Naive thymus-derived CD4-positive, alpha-beta T cell (primary cell): ENCODE measurements at regions not wholly inside any gene's neighbourhood (a gene's known extent, or its start where the extent isn't known, plus 50 kb on each side); places are given as distances from the start of the nearest gene placed in this dataset.

Experiments used
- ATAC-seq: fragments of 150-1000 bp; cut with Tn5 transposase; 2 replicates; pipeline ENCODE4 v1.10.0; 2021; ENCODE audit warnings: mild to moderate bottlenecking, moderate library complexity
- CTCF ChIA-PET: fragments of 350-600 bp; sonication (Branson Sonifier 250); formaldehyde crosslinking; loops from one replicate; lab custom pipeline; 2021; ENCODE audit warnings: antibody characterized with exemption; lab: Charles Lee
- POLR2A ChIA-PET: fragments of 350-600 bp; sonication (Branson Sonifier 250); formaldehyde crosslinking; loops from one replicate; lab custom pipeline; 2021; ENCODE audit warnings: antibody characterized with exemption, inconsistent platforms; lab: Charles Lee
- DNase-seq, 9 donors: peaks; one replicate each; pipeline versions ENCODE4 v3.0.0 to v3.0.0-alpha.2; 2020 to 2022; ENCODE audit warnings: mixed read lengths in 1 of 9
- H3K27ac ChIP-seq: one replicate; pipeline ENCODE4 v1.7.0; 2013; ENCODE audit warnings: mild to moderate bottlenecking, low read depth, low read length, moderate library complexity
- H3K27me3 ChIP-seq, 2 donors: one replicate each; pipeline ENCODE4 v1.7.0; 2013; ENCODE audit warnings: low read length in 2 of 2, mild to moderate bottlenecking in 2 of 2, moderate library complexity in 2 of 2; ENCODE audit not compliant: control insufficient read depth in 2 of 2, insufficient read depth in 2 of 2
- H3K36me3 ChIP-seq, 3 experiments: 1 replicate in 2 of 3; 2 replicates in 1 of 3; pipeline ENCODE4 v1.7.0; 2013; ENCODE audit warnings: low read length in 3 of 3, mild to moderate bottlenecking in 3 of 3, moderate library complexity in 1 of 3; ENCODE audit not compliant: insufficient read depth in 3 of 3, control insufficient read depth in 2 of 3
- H3K4me1 ChIP-seq, 2 donors: one replicate each; pipeline ENCODE4 v1.7.0; 2013; ENCODE audit warnings: low read length in 2 of 2, mild to moderate bottlenecking in 2 of 2, moderate library complexity in 1 of 2; ENCODE audit not compliant: control insufficient read depth in 2 of 2, insufficient read depth in 2 of 2
- H3K4me3 ChIP-seq: 2 replicates; pipeline ENCODE4 v1.7.0; 2013; ENCODE audit warnings: mild to moderate bottlenecking, low read length
- H3K9me3 ChIP-seq, 3 experiments: 1 replicate in 2 of 3; 2 replicates in 1 of 3; pipeline ENCODE4 v1.7.0; 2013; ENCODE audit warnings: low read length in 3 of 3; ENCODE audit not compliant: control insufficient read depth in 2 of 3
- H3K27ac Mint-ChIP-seq, 9 donors: one replicate each; pipeline ENCODE4 v1.8.0; 2020 to 2022; ENCODE audit warnings: mixed read lengths in 9 of 9, mild to moderate bottlenecking in 8 of 9, moderate library complexity in 5 of 9, inconsistent platforms in 2 of 9
- H3K27me3 Mint-ChIP-seq, 5 donors: one replicate each; pipeline ENCODE4 v1.8.0; 2021 to 2022; ENCODE audit warnings: mixed read lengths in 5 of 5, mild to moderate bottlenecking in 1 of 5
- H3K36me3 Mint-ChIP-seq, 5 donors: one replicate each; pipeline ENCODE4 v1.8.0; 2020 to 2022; ENCODE audit warnings: mixed read lengths in 5 of 5, mild to moderate bottlenecking in 3 of 5, inconsistent platforms in 1 of 5
- H3K4me1 Mint-ChIP-seq, 7 donors: one replicate each; pipeline ENCODE4 v1.8.0; 2020 to 2022; ENCODE audit warnings: mixed read lengths in 7 of 7, mild to moderate bottlenecking in 3 of 7, inconsistent platforms in 1 of 7
- H3K4me3 Mint-ChIP-seq, 10 donors: one replicate each; pipeline ENCODE4 v1.8.0; 2020 to 2022; ENCODE audit warnings: mild to moderate bottlenecking in 10 of 10, mixed read lengths in 10 of 10, moderate library complexity in 6 of 10, inconsistent platforms in 2 of 10
- H3K9me3 Mint-ChIP-seq, 11 donors: one replicate each; pipeline ENCODE4 v1.8.0; 2020 to 2022; ENCODE audit warnings: mixed read lengths in 11 of 11, mild to moderate bottlenecking in 4 of 11, inconsistent platforms in 1 of 11, moderate library complexity in 1 of 11
- intact Hi-C, 2 donors: fragments of 100-400 bp; cut with micrococcal nuclease; formaldehyde crosslinking; loops; one replicate each; pipeline ENCODE4 v1.15.1; 2023

DNA sequence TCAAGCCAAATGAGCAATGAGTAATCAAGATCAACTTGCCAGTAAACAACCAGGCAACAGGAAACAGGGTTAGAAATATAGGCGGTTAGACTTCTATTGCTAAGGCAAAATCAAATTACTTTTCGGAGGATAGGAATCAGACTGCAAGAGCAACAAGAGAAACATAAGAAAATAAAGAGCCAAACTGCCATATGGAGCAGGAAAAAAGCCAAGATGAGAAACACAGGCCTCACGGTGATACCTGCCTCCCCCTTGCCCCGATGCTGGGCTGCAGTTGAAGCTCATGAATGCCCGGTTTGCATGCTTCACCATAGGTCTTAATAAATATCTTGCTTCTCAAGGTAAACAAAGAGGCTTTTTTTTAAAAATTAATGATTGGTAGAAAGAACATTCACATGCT lies 158.4 kb upstream of the MAGEC2 start:
- no peak for ATAC-seq
- no peaks in the 10 kb centered on the region for H3K36me3 Mint-ChIP-seq
- Histone ChIP-seq H3K36me3 (no peaks in the 10 kb centered on the region), H3K27me3 (no peaks in the 10 kb centered on the region), H3K4me1 (no peaks in the 10 kb centered on the region), H3K4me3 (no peak overlapping the region), H3K9me3 (no peaks in the 10 kb centered on the region), H3K27ac (no peak overlapping the region)
- intact Hi-C loops = no loop called here
- no peak for DNase-seq
- no peaks in the 10 kb centered on the region for H3K27me3 Mint-ChIP-seq
- H3K4me3 Mint-ChIP-seq = no peak overlapping the region
- H3K27ac Mint-ChIP-seq = no peak overlapping the region
- CTCF ChIA-PET = no interaction called here
- H3K9me3 Mint-ChIP-seq = peaks cover 0 to 16% (median 0%) of the 10 kb centered on the region in 11 donors
- POLR2A ChIA-PET = no interaction called here
- H3K4me1 Mint-ChIP-seq = no peaks in the 10 kb centered on the region

DNA sequence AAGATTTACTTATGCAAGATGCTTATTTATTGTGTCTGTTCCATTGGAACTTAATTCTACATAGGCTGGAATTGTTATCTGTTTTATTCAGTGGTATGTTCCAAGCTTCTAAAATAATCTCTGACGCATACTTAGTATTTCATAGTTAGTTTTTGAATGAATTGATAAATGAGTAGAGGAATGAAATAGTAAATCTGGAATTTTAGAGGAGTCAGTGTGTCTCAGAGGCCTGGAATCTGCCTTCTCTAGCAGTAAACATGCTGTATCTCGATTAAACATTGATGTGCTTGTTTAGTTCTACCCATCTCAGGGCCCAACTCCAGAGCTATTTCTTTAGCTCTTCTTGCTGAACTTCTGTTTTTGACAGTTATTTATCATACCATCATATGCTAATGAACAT lies 154.2 kb upstream of the MAGEC2 start:
- Histone ChIP-seq H3K36me3 (no peaks in the 10 kb centered on the region), H3K9me3 (no peaks in the 10 kb centered on the region), H3K27ac (no peak overlapping the region), H3K4me3 (no peak overlapping the region), H3K4me1 (no peaks in the 10 kb centered on the region), H3K27me3 (no peaks in the 10 kb centered on the region)
- CTCF ChIA-PET = no interaction called here
- H3K27ac Mint-ChIP-seq = no peak overlapping the region
- DNase-seq (no peak), ATAC-seq (no peak)
- POLR2A ChIA-PET = interaction anchor here (0.6 kb wide), 1 partner anchor 10 kb away, joined by 5 read pairs; no protein-coding TSS in a partner anchor
- peaks cover 0 to 8% (median 0%) of the 10 kb centered on the region in 11 donors for H3K9me3 Mint-ChIP-seq
- no peaks in the 10 kb centered on the region for H3K4me1 Mint-ChIP-seq
- H3K27me3 Mint-ChIP-seq = no peaks in the 10 kb centered on the region
- no peaks in the 10 kb centered on the region for H3K36me3 Mint-ChIP-seq
- no peak overlapping the region for H3K4me3 Mint-ChIP-seq
- intact Hi-C loops = no loop called here

DNA sequence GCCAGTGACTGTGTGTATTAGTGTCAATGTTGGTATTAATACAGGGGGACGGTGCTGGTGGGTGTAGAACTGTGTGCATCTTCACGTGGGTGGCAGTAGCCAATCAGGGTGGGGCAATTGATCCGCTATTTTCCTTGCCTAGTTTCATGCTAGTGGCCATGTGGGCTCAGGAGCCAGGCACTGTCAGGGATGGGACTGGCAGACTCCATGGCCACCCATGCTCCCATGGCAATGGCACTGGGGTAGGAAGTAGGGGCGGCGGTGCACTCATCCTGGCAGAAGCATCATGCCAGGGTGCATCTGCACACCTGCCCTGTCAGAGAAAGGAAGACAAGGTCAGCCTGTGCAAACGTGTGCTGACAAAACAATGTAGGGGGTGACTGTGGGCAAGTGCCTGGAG lies 122.1 kb upstream of the MAGEC2 start:
- no peaks in the 10 kb centered on the region for H3K4me1 Mint-ChIP-seq
- H3K36me3 Mint-ChIP-seq = no peaks in the 10 kb centered on the region
- H3K27ac Mint-ChIP-seq = no peak overlapping the region
- H3K9me3 Mint-ChIP-seq = peaks cover 0 to 5% (median 2%) of the 10 kb centered on the region in 11 donors
- Histone ChIP-seq H3K36me3 (no peaks in the 10 kb centered on the region), H3K4me1 (no peaks in the 10 kb centered on the region), H3K4me3 (no peak overlapping the region), H3K9me3 (no peaks in the 10 kb centered on the region), H3K27me3 (no peaks in the 10 kb centered on the region), H3K27ac (no peak overlapping the region)
- H3K4me3 Mint-ChIP-seq = no peak overlapping the region
- no peak for ATAC-seq
- DNase-seq = no peak
- ChIA-PET POLR2A (no interaction called here), CTCF (no interaction called here)
- no peaks in the 10 kb centered on the region for H3K27me3 Mint-ChIP-seq
- intact Hi-C loops = no loop called here

DNA sequence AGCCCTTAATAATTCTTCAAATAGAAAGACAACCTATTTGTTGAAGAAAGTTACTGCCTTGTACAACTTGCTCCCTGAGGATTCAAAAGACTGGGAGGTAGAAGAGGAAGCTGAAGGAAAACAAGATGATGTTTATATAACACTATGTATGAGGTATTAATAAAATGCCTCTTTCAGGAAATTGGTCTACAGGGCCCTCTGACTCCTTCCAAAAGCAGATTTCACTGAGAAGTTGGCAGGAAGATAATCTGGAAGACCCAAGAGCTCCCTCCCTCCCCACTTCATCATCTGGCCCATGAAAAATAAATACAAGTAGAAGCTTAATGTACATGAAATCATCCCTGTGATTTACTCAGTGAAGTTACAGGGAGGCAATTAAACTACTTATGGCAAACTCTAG lies 107.5 kb upstream of the MAGEC2 start:
- intact Hi-C loops = no loop called here
- H3K9me3 Mint-ChIP-seq = peaks cover 0 to 2% (median 0%) of the 10 kb centered on the region in 11 donors
- no peaks in the 10 kb centered on the region for H3K27me3 Mint-ChIP-seq
- H3K4me1 ChIP-seq = no peaks in the 10 kb centered on the region
- no peak for ATAC-seq
- no peak overlapping the region for H3K27ac Mint-ChIP-seq
- no peaks in the 10 kb centered on the region for H3K36me3 ChIP-seq
- no peak for DNase-seq
- H3K4me3 ChIP-seq = no peak overlapping the region
- no peak overlapping the region for H3K27ac ChIP-seq
- no peaks in the 10 kb centered on the region for H3K36me3 Mint-ChIP-seq
- no peaks in the 10 kb centered on the region for H3K9me3 ChIP-seq
- POLR2A ChIA-PET = no interaction called here
- no peak overlapping the region for H3K4me3 Mint-ChIP-seq
- CTCF ChIA-PET = no interaction called here
- H3K4me1 Mint-ChIP-seq = no peaks in the 10 kb centered on the region
- no peaks in the 10 kb centered on the region for H3K27me3 ChIP-seq

DNA sequence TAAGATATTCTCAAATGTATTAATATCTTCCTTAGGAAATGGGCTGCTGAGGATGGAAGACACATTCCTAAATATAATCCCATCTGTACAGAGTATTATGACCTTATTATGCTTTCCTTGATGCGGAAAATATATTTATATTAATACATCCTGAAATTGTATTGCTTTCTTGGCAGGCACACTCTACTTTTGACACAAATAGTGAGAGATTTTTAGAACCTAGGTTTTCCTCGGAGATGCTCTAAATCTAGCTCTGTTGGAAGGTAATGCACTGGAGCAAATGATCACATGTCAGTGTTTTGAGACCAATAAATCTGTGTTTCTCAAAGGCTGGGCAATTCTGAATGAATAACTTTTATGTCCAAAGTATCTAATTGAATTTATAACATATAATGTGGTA lies 94.3 kb upstream of the MAGEC2 start:
- intact Hi-C loops = no loop called here
- H3K27me3 ChIP-seq = no peaks in the 10 kb centered on the region
- H3K4me1 Mint-ChIP-seq = no peaks in the 10 kb centered on the region
- DNase-seq (no peak), ATAC-seq (no peak)
- no peaks in the 10 kb centered on the region for H3K36me3 Mint-ChIP-seq
- H3K9me3 Mint-ChIP-seq = peaks cover 0 to 20% (median 4%) of the 10 kb centered on the region in 11 donors
- no peaks in the 10 kb centered on the region for H3K9me3 ChIP-seq
- no peak overlapping the region for H3K27ac Mint-ChIP-seq
- ChIA-PET POLR2A (no interaction called here), CTCF (no interaction called here)
- H3K36me3 ChIP-seq = no peaks in the 10 kb centered on the region
- H3K4me3 ChIP-seq = no peak overlapping the region
- no peak overlapping the region for H3K27ac ChIP-seq
- H3K27me3 Mint-ChIP-seq = no peaks in the 10 kb centered on the region
- H3K4me1 ChIP-seq = no peaks in the 10 kb centered on the region
- H3K4me3 Mint-ChIP-seq = no peak overlapping the region

DNA sequence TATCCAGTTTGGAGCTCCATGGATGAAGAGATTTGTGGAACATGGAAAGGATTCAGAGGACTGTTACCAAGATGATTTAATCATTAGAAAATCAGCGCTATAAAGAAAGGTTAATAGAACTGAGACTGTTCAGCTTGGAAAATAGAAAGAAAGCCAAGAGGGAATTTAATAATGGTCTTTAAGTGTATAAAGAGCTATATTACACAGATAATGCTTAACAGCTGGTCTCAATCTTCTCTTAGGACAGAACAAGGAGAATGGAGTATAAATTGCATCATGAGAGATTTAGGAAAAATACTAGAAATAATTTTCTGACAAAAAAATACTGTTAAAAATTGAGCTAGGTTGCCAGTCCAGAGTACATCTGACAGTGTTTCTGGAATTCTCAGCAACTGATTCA lies 91.3 kb upstream of the MAGEC2 start:
- no peak for ATAC-seq
- peaks cover 0 to 20% (median 4%) of the 10 kb centered on the region in 11 donors for H3K9me3 Mint-ChIP-seq

DNA sequence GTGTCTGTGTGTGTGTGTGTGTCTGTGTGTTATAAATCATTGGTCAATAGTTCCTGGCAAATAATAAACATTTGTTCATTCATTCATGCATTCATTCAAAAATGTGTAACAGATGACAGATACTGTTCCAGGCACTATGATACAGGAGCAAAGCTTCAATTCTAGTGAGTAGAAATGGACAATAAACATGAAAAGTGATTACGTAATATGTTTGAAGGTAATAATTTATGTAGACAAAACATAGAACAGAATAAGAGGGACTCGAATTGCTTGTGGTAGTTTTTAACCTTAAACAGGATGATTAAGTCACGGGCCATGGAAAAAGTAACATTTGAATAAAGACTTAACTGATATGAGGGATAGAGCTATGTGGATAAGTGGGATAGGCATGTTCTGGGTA lies 90.1 kb upstream of the MAGEC2 start:
- intact Hi-C loops = no loop called here
- ChIA-PET POLR2A (no interaction called here), CTCF (no interaction called here)
- H3K36me3 ChIP-seq = no peaks in the 10 kb centered on the region
- Mint-ChIP-seq H3K9me3 (peaks cover 0 to 14% (median 2%) of the 10 kb centered on the region in 11 donors), H3K36me3 (no peaks in the 10 kb centered on the region), H3K27ac (no peak overlapping the region), H3K4me1 (no peaks in the 10 kb centered on the region), H3K4me3 (no peak overlapping the region), H3K27me3 (no peaks in the 10 kb centered on the region)
- no peak overlapping the region for H3K27ac ChIP-seq
- H3K9me3 ChIP-seq = no peaks in the 10 kb centered on the region
- ATAC-seq (no peak), DNase-seq (no peak)
- no peaks in the 10 kb centered on the region for H3K4me1 ChIP-seq
- no peak overlapping the region for H3K4me3 ChIP-seq
- no peaks in the 10 kb centered on the region for H3K27me3 ChIP-seq

More for the DNA sequence above, 91.3 kb upstream of the MAGEC2 start:
- H3K36me3 Mint-ChIP-seq = no peaks in the 10 kb centered on the region
- H3K27ac Mint-ChIP-seq = no peak overlapping the region
- intact Hi-C loops = no loop called here
- no peaks in the 10 kb centered on the region for H3K4me1 ChIP-seq
- DNase-seq = no peak
- ChIA-PET CTCF (no interaction called here), POLR2A (no interaction called here)
- no peak overlapping the region for H3K4me3 ChIP-seq
- H3K4me1 Mint-ChIP-seq = no peaks in the 10 kb centered on the region
- H3K36me3 ChIP-seq = no peaks in the 10 kb centered on the region
- H3K27me3 ChIP-seq = no peaks in the 10 kb centered on the region
- H3K27me3 Mint-ChIP-seq = no peaks in the 10 kb centered on the region
- H3K4me3 Mint-ChIP-seq = no peak overlapping the region
- H3K9me3 ChIP-seq = no peaks in the 10 kb centered on the region
- no peak overlapping the region for H3K27ac ChIP-seq
